GM18505 (cell line): ENCODE measurements at regions not wholly inside any gene's neighbourhood (a gene's known extent, or its start where the extent isn't known, plus 50 kb on each side); places are given as distances from the start of the nearest gene placed in this dataset.
A peak's percentile ranks its signal among the peaks of the same experiment; 100 is the strongest.

ENCODE experiments used
- ATAC-seq: cut with Tn5 transposase; IDR thresholded peaks from one replicate; pipeline ENCODE4 v1.9.1; 2021; ENCODE audit not compliant: unreplicated experiment
- POLR2A ChIP-seq: IDR thresholded peaks from 4 replicates; pipeline ENCODE4 v1.6.1; 2011; ENCODE audit warnings: borderline replicate concordance; ENCODE audit not compliant: insufficient read depth, insufficient read length; ENCODE audit errors: extremely low read depth

GRCh38 chr4:179182741-179183140 is 1740.5 kb upstream of the AGA start:
- ATAC-seq = no peak
- TF ChIP-seq POLR2A = no peak

- no peak for TF ChIP-seq POLR2A
- ATAC-seq = no peak
These were observed 1753.7 kb upstream of the AGA start for GRCh38 chr4:179195887-179196286.

GRCh38 chr4:179196511-179196910 is 1754.3 kb upstream of the AGA start:
- TF ChIP-seq POLR2A = no peak
- no peak for ATAC-seq

- no peak for ATAC-seq
- no peak for TF ChIP-seq POLR2A
These were observed 1758.4 kb upstream of the AGA start for GRCh38 chr4:179200681-179201080.

- TF ChIP-seq POLR2A = no peak
- ATAC-seq = no peak
These were observed 1783.4 kb upstream of the AGA start for GRCh38 chr4:179225594-179225993.

GRCh38 chr4:179248821-179249220 is 1806.6 kb upstream of the AGA start:
- ATAC-seq = no peak
- no peak for TF ChIP-seq POLR2A

- no peak for ATAC-seq
- TF ChIP-seq POLR2A = no peak
These were observed 1826.6 kb upstream of the AGA start for GRCh38 chr4:179268791-179269190.

GRCh38 chr4:179272282-179272681 is 1830.0 kb upstream of the AGA start:
- TF ChIP-seq POLR2A = no peak
- ATAC-seq = no peak

GRCh38 chr4:179278647-179279046 is 1836.4 kb upstream of the AGA start:
- no peak for TF ChIP-seq POLR2A
- no peak for ATAC-seq

- TF ChIP-seq POLR2A = no peak
- no peak for ATAC-seq
These were observed 1843.5 kb upstream of the AGA start for GRCh38 chr4:179285696-179286095.

- TF ChIP-seq POLR2A = no peak
- no peak for ATAC-seq
These were observed 1849.4 kb upstream of the AGA start for GRCh38 chr4:179291657-179292056.

- no peak for ATAC-seq
- TF ChIP-seq POLR2A = no peak
These were observed 1850.2 kb upstream of the AGA start for GRCh38 chr4:179292468-179292867.

GRCh38 chr4:179307297-179308136 is 1865.3 kb upstream of the AGA start:
- peak; percentile 95 for ATAC-seq

GRCh38 chr4:179313823-179314222 is 1871.6 kb upstream of the AGA start:
- no peak for TF ChIP-seq POLR2A
- no peak for ATAC-seq

More at GRCh38 chr4:179307297-179308136, 1865.3 kb upstream of the AGA start:
- no peak for TF ChIP-seq POLR2A

GRCh38 chr4:179325181-179325580 is 1882.9 kb upstream of the AGA start:
- no peak for TF ChIP-seq POLR2A
- no peak for ATAC-seq

- TF ChIP-seq POLR2A = no peak
- no peak for ATAC-seq
These were observed 1886.4 kb upstream of the AGA start for GRCh38 chr4:179328627-179329026.

- ATAC-seq = no peak
- TF ChIP-seq POLR2A = no peak
These were observed 1889.1 kb upstream of the AGA start for GRCh38 chr4:179331362-179331761.
